H9 (cell line): ENCODE measurements at regions not wholly inside any gene's neighbourhood (a gene's known extent, or its start where the extent isn't known, plus 50 kb on each side); places are given as distances from the start of the nearest gene placed in this dataset.
"Not testable (repeated sequence)": the region's sequence is repeated elsewhere in the genome, so short reads cannot be mapped to it uniquely, and the experiment has no call there.

Experiments used
- DNase-seq: peaks from one replicate; pipeline ENCODE4 v3.0.0-alpha.2; 2017
- H2AFZ ChIP-seq: one replicate; pipeline ENCODE4 v1.6.1; 2013; ENCODE audit warnings: mild to moderate bottlenecking, low read length, control low read depth, moderate library complexity
- H2AK5ac ChIP-seq: 2 replicates; pipeline ENCODE4 v1.6.1; 2013; ENCODE audit warnings: low read length, control low read depth, mixed read lengths; ENCODE audit not compliant: insufficient read length
- H2BK120ac ChIP-seq: one replicate; pipeline ENCODE4 v1.6.1; 2013; ENCODE audit warnings: low read depth, mild to moderate bottlenecking, low read length, control low read depth, inconsistent platforms; ENCODE audit not compliant: poor library complexity, severe bottlenecking
- H2BK12ac ChIP-seq: 2 replicates; pipeline ENCODE4 v1.6.1; 2013; ENCODE audit warnings: low read length, control low read depth, mixed read lengths, low read depth; ENCODE audit not compliant: insufficient read length
- H2BK15ac ChIP-seq: 2 replicates; pipeline ENCODE4 v1.6.1; 2013; ENCODE audit warnings: low read depth, low read length, control low read depth
- H2BK20ac ChIP-seq: one replicate; pipeline ENCODE4 v1.6.1; 2013; ENCODE audit warnings: low read depth, mild to moderate bottlenecking, low read length, control low read depth, inconsistent platforms; ENCODE audit not compliant: poor library complexity, severe bottlenecking
- H2BK5ac ChIP-seq: 2 replicates; pipeline ENCODE4 v1.6.1; 2013; ENCODE audit warnings: low read length, control low read depth, mixed read lengths; ENCODE audit not compliant: insufficient read length
- H3K14ac ChIP-seq: 2 replicates; pipeline ENCODE4 v1.6.1; 2013; ENCODE audit warnings: low read length, control low read depth; ENCODE audit not compliant: insufficient read depth
- H3K18ac ChIP-seq: 2 replicates; pipeline ENCODE4 v1.6.1; 2013; ENCODE audit warnings: low read depth, mild to moderate bottlenecking, mixed read lengths, low read length, control low read depth; ENCODE audit not compliant: insufficient read length
- H3K23ac ChIP-seq: 2 replicates; pipeline ENCODE4 v1.6.1; 2013; ENCODE audit warnings: low read length, control low read depth, mixed read lengths, low read depth; ENCODE audit not compliant: insufficient read length
- H3K23me2 ChIP-seq: 2 replicates; pipeline ENCODE4 v1.6.1; 2013; ENCODE audit warnings: low read depth, mild to moderate bottlenecking, mixed read lengths, low read length, control low read depth; ENCODE audit not compliant: insufficient read length, poor library complexity, severe bottlenecking
- H3K27ac ChIP-seq: 2 replicates; pipeline ENCODE4 v1.5.1; 2013; ENCODE audit warnings: low read length, control low read depth, mixed read lengths, low read depth; ENCODE audit not compliant: insufficient read length
- H3K27me3 ChIP-seq: 2 replicates; pipeline ENCODE4 v1.6.1; 2013; ENCODE audit warnings: low read length, control low read depth, inconsistent platforms; ENCODE audit not compliant: insufficient read depth
- H3K4ac ChIP-seq: 2 replicates; pipeline ENCODE4 v1.6.1; 2013; ENCODE audit warnings: low read depth, mild to moderate bottlenecking, control low read depth, inconsistent platforms, low read length, moderate library complexity
- H3K4me1 ChIP-seq: 2 replicates; pipeline ENCODE4 v1.6.1; 2013; ENCODE audit warnings: low read length, control low read depth, inconsistent platforms; ENCODE audit not compliant: insufficient read depth
- H3K4me2 ChIP-seq: 2 replicates; pipeline ENCODE4 v1.6.1; 2013; ENCODE audit warnings: low read length, control low read depth, mixed read lengths; ENCODE audit not compliant: insufficient read length, insufficient read depth
- H3K56ac ChIP-seq: 2 replicates; pipeline ENCODE4 v1.6.1; 2013; ENCODE audit warnings: low read depth, mild to moderate bottlenecking, mixed read lengths, low read length, control low read depth; ENCODE audit not compliant: insufficient read length
- H3K79me1 ChIP-seq: 2 replicates; pipeline ENCODE4 v1.6.1; 2013; ENCODE audit warnings: low read depth, mild to moderate bottlenecking, moderate library complexity, low read length, control low read depth, inconsistent platforms; ENCODE audit not compliant: insufficient read depth, poor library complexity, severe bottlenecking
- H3K79me2 ChIP-seq: 2 replicates; pipeline ENCODE4 v1.6.1; 2013; ENCODE audit warnings: low read length, control low read depth, inconsistent platforms; ENCODE audit not compliant: insufficient read depth
- H3K9ac ChIP-seq: 2 replicates; pipeline ENCODE4 v1.6.1; 2013; ENCODE audit warnings: low read length, control low read depth, mixed read lengths; ENCODE audit not compliant: insufficient read length; ENCODE audit errors: extremely low read depth
- H3K9me3 ChIP-seq: one replicate; pipeline ENCODE4 v1.6.1; 2013; ENCODE audit warnings: low read depth, low read length, inconsistent platforms; ENCODE audit not compliant: control insufficient read depth
- H3T11ph ChIP-seq: one replicate; pipeline ENCODE4 v1.6.1; 2013; ENCODE audit warnings: mild to moderate bottlenecking, low read length, control low read depth, inconsistent platforms
- H4K20me1 ChIP-seq: one replicate; pipeline ENCODE4 v1.6.1; 2013; ENCODE audit not compliant: control insufficient read depth, insufficient read length, insufficient read depth
- H4K5ac ChIP-seq: 2 replicates; pipeline ENCODE4 v1.6.1; 2013; ENCODE audit warnings: low read depth, mild to moderate bottlenecking, mixed read lengths, low read length, control low read depth; ENCODE audit not compliant: insufficient read length
- H4K8ac ChIP-seq: replicated peaks from 2 replicates; pipeline ENCODE4 v1.6.1; 2013; ENCODE audit warnings: low read length, control low read depth, mixed read lengths, low read depth; ENCODE audit not compliant: insufficient read length
- H4K91ac ChIP-seq: 2 replicates; pipeline ENCODE4 v1.6.1; 2013; ENCODE audit warnings: low read depth, mild to moderate bottlenecking, moderate library complexity, mixed read lengths, low read length, control low read depth; ENCODE audit not compliant: insufficient read length
- H3K27ac Mint-ChIP-seq, 3 experiments: 2 replicates in 2 of 3; 3 replicates in 1 of 3; pipeline ENCODE4 v1.8.0; 2020 to 2021; ENCODE audit warnings: mixed read lengths in 3 of 3, mild to moderate bottlenecking in 1 of 3, moderate library complexity in 1 of 3
- H3K27me3 Mint-ChIP-seq: 2 replicates; pipeline ENCODE4 v1.8.0; 2021; ENCODE audit warnings: low read depth, mild to moderate bottlenecking, moderate library complexity, mixed read lengths
- H3K36me3 Mint-ChIP-seq, 3 experiments: 2 replicates in 2 of 3; 3 replicates in 1 of 3; pipeline ENCODE4 v1.8.0; 2020 to 2021; ENCODE audit warnings: low read depth in 3 of 3, mixed read lengths in 3 of 3; ENCODE audit not compliant: insufficient read depth in 1 of 3
- H3K4me1 Mint-ChIP-seq, 2 experiments: 2 replicates each; pipeline ENCODE4 v1.8.0; 2020; ENCODE audit warnings: mixed read lengths in 2 of 2
- H3K4me3 Mint-ChIP-seq, 2 experiments: 2 replicates in 1 of 2; 3 replicates in 1 of 2; pipeline ENCODE4 v1.8.0; 2020 to 2021; ENCODE audit warnings: mild to moderate bottlenecking in 2 of 2, mixed read lengths in 2 of 2, moderate library complexity in 1 of 2
- H3K9me3 Mint-ChIP-seq, 2 experiments: 2 replicates in 1 of 2; 3 replicates in 1 of 2; pipeline ENCODE4 v1.8.0; 2020; ENCODE audit warnings: mild to moderate bottlenecking in 2 of 2, mixed read lengths in 2 of 2, moderate library complexity in 1 of 2
- WGBS: extraction: QIAGEN DNeasy Blood & Tissue Kit; methylation state at CpG from one replicate; pipeline ENCODE4 v1.1.7; 2013; ENCODE audit warnings: missing lambda C conversion rate, low lambda C conversion rate, mixed read lengths; ENCODE audit not compliant: insufficient read length; ENCODE audit errors: extremely low coverage; 5-methylcytosine and 5-hydroxymethylcytosine counted together

- H3K9me3 Mint-ChIP-seq, H3K27me3 ChIP-seq, H3K79me1 ChIP-seq, H3K79me2 ChIP-seq, H3K4me3 Mint-ChIP-seq, H4K91ac ChIP-seq, H3K36me3 Mint-ChIP-seq, H3K27ac ChIP-seq, H4K5ac ChIP-seq, H2BK5ac ChIP-seq, H3K23me2 ChIP-seq, H3K18ac ChIP-seq, H3K9ac ChIP-seq, H4K8ac ChIP-seq, H2BK20ac ChIP-seq, H3K4me1 Mint-ChIP-seq, H3K27me3 Mint-ChIP-seq, DNase-seq, H3K4me1 ChIP-seq, H3K56ac ChIP-seq, H3T11ph ChIP-seq, H2BK12ac ChIP-seq, H4K20me1 ChIP-seq, H2AK5ac ChIP-seq, H2BK120ac ChIP-seq, H3K4ac ChIP-seq, H3K23ac ChIP-seq, H3K9me3 ChIP-seq, H2BK15ac ChIP-seq, H3K14ac ChIP-seq, H3K4me2 ChIP-seq, H2AFZ ChIP-seq, H3K27ac Mint-ChIP-seq: not testable (repeated sequence)
- WGBS = no CpG with 5 or more reads among the region's 4 CpGs
Measured at GRCh38 chr20:48498939-48499338, 328.9 kb downstream of the PREX1 start.

GRCh38 chr20:48498125-48498524 is 329.7 kb downstream of the PREX1 start:
- not testable (repeated sequence) for H3K4me3 Mint-ChIP-seq

More at GRCh38 chr20:48498125-48498524, 329.7 kb downstream of the PREX1 start:
- H3K27ac Mint-ChIP-seq, H3K79me2 ChIP-seq, H2BK5ac ChIP-seq, H2BK120ac ChIP-seq, H3K9me3 Mint-ChIP-seq, H4K5ac ChIP-seq, H3K4ac ChIP-seq, H3K4me2 ChIP-seq, H3K27me3 Mint-ChIP-seq, H3K9ac ChIP-seq, H2BK15ac ChIP-seq, H2BK12ac ChIP-seq, H3T11ph ChIP-seq, H3K23me2 ChIP-seq, H3K14ac ChIP-seq, H2BK20ac ChIP-seq, DNase-seq, H3K56ac ChIP-seq, H3K27me3 ChIP-seq, H4K20me1 ChIP-seq, H2AFZ ChIP-seq, H3K9me3 ChIP-seq, H2AK5ac ChIP-seq, H3K36me3 Mint-ChIP-seq, H3K4me1 ChIP-seq, H3K27ac ChIP-seq, H4K91ac ChIP-seq, H3K4me1 Mint-ChIP-seq, H3K23ac ChIP-seq, H4K8ac ChIP-seq, H3K79me1 ChIP-seq, H3K18ac ChIP-seq: not testable (repeated sequence)
- WGBS = no CpG with 5 or more reads among the region's 4 CpGs
